KMS-11 (cell line): ENCODE measurements at regions not wholly inside any gene's neighbourhood (a gene's known extent, or its start where the extent isn't known, plus 50 kb on each side); places are given as distances from the start of the nearest gene placed in this dataset.

ENCODE experiments used
- H2AFZ ChIP-seq: fragments of 200-600 bp; sonication (generic); 2 replicates; pipeline ENCODE4 v1.6.1; 2016; ENCODE audit warnings: antibody characterized with exemption, mixed run types, low read depth
- H3K27ac ChIP-seq: fragments of 200-600 bp; sonication (generic); 2 replicates; pipeline ENCODE4 v1.6.1; 2016; ENCODE audit warnings: mild to moderate bottlenecking, mixed run types
- H3K27me3 ChIP-seq: fragments of 200-600 bp; sonication (generic); 2 replicates; pipeline ENCODE4 v1.6.1; 2017; ENCODE audit warnings: mild to moderate bottlenecking, low read depth, mixed run types, moderate library complexity; ENCODE audit not compliant: insufficient read depth
- H3K36me3 ChIP-seq: fragments of 200-600 bp; sonication (generic); 2 replicates; pipeline ENCODE4 v1.6.1; 2017; ENCODE audit warnings: mild to moderate bottlenecking, mixed run types; ENCODE audit not compliant: insufficient read depth
- H3K4me1 ChIP-seq: fragments of 200-600 bp; sonication (generic); 2 replicates; pipeline ENCODE4 v1.6.1; 2016; ENCODE audit warnings: mild to moderate bottlenecking, low read depth, mixed run types; ENCODE audit not compliant: poor library complexity, severe bottlenecking
- H3K4me2 ChIP-seq: fragments of 200-600 bp; sonication (generic); 2 replicates; pipeline ENCODE4 v1.7.0; 2016; ENCODE audit warnings: mild to moderate bottlenecking, mixed run types
- H3K4me3 ChIP-seq: fragments of 200-600 bp; sonication (generic); IDR thresholded peaks from 2 replicates; pipeline ENCODE4 v1.6.1; 2017; ENCODE audit warnings: low read depth, low read length, mixed read lengths; ENCODE audit not compliant: insufficient read depth
- H3K79me2 ChIP-seq: fragments of 200-600 bp; sonication (generic); 2 replicates; pipeline ENCODE4 v1.6.1; 2016; ENCODE audit warnings: low read depth, mixed run types; ENCODE audit not compliant: insufficient read depth
- H3K9ac ChIP-seq: fragments of 200-600 bp; sonication (generic); 2 replicates; pipeline ENCODE4 v1.6.1; 2016; ENCODE audit warnings: mild to moderate bottlenecking, mixed run types
- H4K20me1 ChIP-seq: fragments of 200-600 bp; sonication (generic); 2 replicates; pipeline ENCODE4 v1.6.1; 2016; ENCODE audit warnings: mild to moderate bottlenecking, mixed run types; ENCODE audit not compliant: insufficient read depth
- CTCF ChIP-seq: fragments of 200-600 bp; sonication (generic); conservative IDR thresholded peaks from 2 replicates; pipeline ENCODE4 v1.6.1; 2017; ENCODE audit warnings: low read depth, mild to moderate bottlenecking, antibody characterized with exemption, low read length, moderate library complexity, mixed read lengths

DNA sequence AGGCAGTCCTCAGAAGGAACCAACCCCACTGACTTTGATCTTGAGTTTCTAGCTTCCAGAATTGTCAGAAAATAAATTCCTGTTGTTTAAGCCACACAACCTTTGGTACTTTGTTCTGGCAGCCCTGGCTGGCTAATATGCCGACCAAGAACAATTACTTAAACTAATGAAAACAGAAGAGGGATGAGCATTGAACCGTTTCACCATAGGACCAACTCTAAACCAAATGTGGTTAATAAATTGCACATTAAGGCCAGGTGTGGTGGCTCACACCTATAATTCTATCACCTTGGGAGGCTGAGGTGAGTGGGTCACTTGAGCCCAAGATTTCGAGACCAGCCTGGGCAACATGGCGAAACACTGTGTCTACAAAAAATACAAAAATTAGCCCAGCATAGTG lies 160.9 kb upstream of the RAI14 start:
- no peaks in the 10 kb centered on the region for H4K20me1 ChIP-seq
- no peak overlapping the region for H3K9ac ChIP-seq
- no peak overlapping the region for H2AFZ ChIP-seq
- TF ChIP-seq CTCF, result no peak
- no peaks in the 10 kb centered on the region for H3K27me3 ChIP-seq
- H3K4me3 ChIP-seq, result no peak overlapping the region
- no peaks in the 10 kb centered on the region for H3K79me2 ChIP-seq
- H3K27ac ChIP-seq, result no peak overlapping the region
- H3K4me1 ChIP-seq, result no peaks in the 10 kb centered on the region
- H3K36me3 ChIP-seq, result no peaks in the 10 kb centered on the region
- no peak overlapping the region for H3K4me2 ChIP-seq

- no peaks in the 10 kb centered on the region for H3K36me3 ChIP-seq
- H3K4me2 ChIP-seq, result no peak overlapping the region
- no peaks in the 10 kb centered on the region for H4K20me1 ChIP-seq
- no peaks in the 10 kb centered on the region for H3K27me3 ChIP-seq
- no peaks in the 10 kb centered on the region for H3K79me2 ChIP-seq
- no peaks in the 10 kb centered on the region for H3K4me1 ChIP-seq
- H2AFZ ChIP-seq, result no peak overlapping the region
- H3K9ac ChIP-seq, result no peak overlapping the region
- TF ChIP-seq CTCF, result no peak
- H3K27ac ChIP-seq, result no peak overlapping the region
- no peak overlapping the region for H3K4me3 ChIP-seq
Measured at GRCh38 chr5:34496260-34496691, 159.9 kb upstream of the RAI14 start.

- no peak overlapping the region for H3K4me3 ChIP-seq
- no peaks in the 10 kb centered on the region for H3K27me3 ChIP-seq
- H3K79me2 ChIP-seq, result no peaks in the 10 kb centered on the region
- no peak for TF ChIP-seq CTCF
- H3K9ac ChIP-seq, result no peak overlapping the region
- H4K20me1 ChIP-seq, result no peaks in the 10 kb centered on the region
- no peak overlapping the region for H2AFZ ChIP-seq
- H3K27ac ChIP-seq, result no peak overlapping the region
- H3K4me2 ChIP-seq, result no peak overlapping the region
- H3K36me3 ChIP-seq, result no peaks in the 10 kb centered on the region
- H3K4me1 ChIP-seq, result no peaks in the 10 kb centered on the region
Measured at GRCh38 chr5:34496701-34497469, 159.2 kb upstream of the RAI14 start.

GRCh38 chr5:34497470-34497808 lies 158.7 kb upstream of the RAI14 start:
- TF ChIP-seq CTCF, result no peak
- H3K79me2 ChIP-seq, result no peaks in the 10 kb centered on the region
- no peak overlapping the region for H2AFZ ChIP-seq
- H3K4me1 ChIP-seq, result no peaks in the 10 kb centered on the region
- no peaks in the 10 kb centered on the region for H3K27me3 ChIP-seq
- H3K4me3 ChIP-seq, result no peak overlapping the region
- no peaks in the 10 kb centered on the region for H4K20me1 ChIP-seq
- no peak overlapping the region for H3K9ac ChIP-seq
- H3K4me2 ChIP-seq, result no peak overlapping the region
- no peak overlapping the region for H3K27ac ChIP-seq
- no peaks in the 10 kb centered on the region for H3K36me3 ChIP-seq
